Endothelial cell of umbilical vein (primary cell): ENCODE measurements at regions not wholly inside any gene's neighbourhood (a gene's known extent, or its start where the extent isn't known, plus 50 kb on each side); places are given as distances from the start of the nearest gene placed in this dataset.

Experiments
- BruUV-seq: library from RNA; stranded (reverse); fragments of 400-500 nt; replicated peaks from 2 replicates; lab custom pipeline; 2021; lab: Mats Ljungman, UMichigan
- CTCF ChIA-PET: fragments of 300-600, 350-600 bp; sonication (Branson Sonifier 250); formaldehyde crosslinking; loops from one replicate; lab custom pipeline; 2021; ENCODE audit warnings: antibody characterized with exemption, inconsistent platforms; lab: Charles Lee
- POLR2A ChIA-PET: fragments of 300-600, 350-600 bp; sonication (Branson Sonifier 250); formaldehyde crosslinking; loops from one replicate; lab custom pipeline; 2021; ENCODE audit warnings: antibody characterized with exemption, inconsistent platforms; lab: Charles Lee
- DNase-seq: peaks from one replicate; pipeline ENCODE4 v3.0.0-alpha.2; 2011; ENCODE audit warnings: low read depth, low spot score
- FAIRE-seq: peaks from 2 replicates; lab custom pipeline; 2011; peaks lifted over from hg19 to GRCh38; lab: Jason Lieb, UNC
- H2AFZ ChIP-seq: 2 replicates; pipeline ENCODE4 v1.6.0; 2012; ENCODE audit warnings: low read depth, low read length, control low read depth, inconsistent platforms
- H3K27ac ChIP-seq: 2 replicates; pipeline ENCODE4 v1.5.1; 2011; ENCODE audit warnings: low read depth, mild to moderate bottlenecking, control low read depth, low read length, moderate library complexity; ENCODE audit not compliant: insufficient read depth
- H3K27me3 ChIP-seq, 2 experiments: 2 replicates each; pipeline versions ENCODE4 v1.6.0 to v1.6.1; 2011; ENCODE audit warnings: low read length in 2 of 2, mixed read lengths in 1 of 2; ENCODE audit not compliant: control insufficient read depth in 2 of 2, insufficient read depth in 2 of 2
- H3K36me3 ChIP-seq, 2 experiments: 2 replicates in 1 of 2; 3 replicates in 1 of 2; pipeline ENCODE4 v1.5.1; 2011; ENCODE audit warnings: low read length in 2 of 2, mild to moderate bottlenecking in 1 of 2, moderate library complexity in 1 of 2; ENCODE audit not compliant: control insufficient read depth in 2 of 2, insufficient read depth in 2 of 2; ENCODE audit errors: extremely low read depth in 1 of 2
- H3K4me1 ChIP-seq: 3 replicates; pipeline ENCODE4 v1.5.1; 2011; ENCODE audit warnings: mild to moderate bottlenecking, low read length; ENCODE audit not compliant: control insufficient read depth, insufficient read depth; ENCODE audit errors: extremely low read depth
- H3K4me2 ChIP-seq: 2 replicates; pipeline ENCODE4 v1.6.1; 2011; ENCODE audit warnings: low read length, control low read depth, mixed read lengths; ENCODE audit not compliant: insufficient read depth
- H3K4me3 ChIP-seq, 3 experiments: fragments of 200-600 bp in 1 of 3; sonication (generic), shearing (Covaris generic) in 1 of 3; replicated peaks in 1 of 3; 2 replicates each; pipeline ENCODE4 v1.5.1; 2011 to 2016; ENCODE audit warnings: control low read depth in 3 of 3, low read length in 3 of 3, mild to moderate bottlenecking in 2 of 3, inconsistent platforms in 1 of 3, low read depth in 1 of 3, moderate library complexity in 1 of 3; ENCODE audit not compliant: insufficient read depth in 1 of 3
- H3K79me2 ChIP-seq: 2 replicates; pipeline ENCODE4 v1.6.0; 2012; ENCODE audit warnings: low read length, inconsistent platforms; ENCODE audit not compliant: control insufficient read depth, insufficient read depth
- H3K9ac ChIP-seq: replicated peaks from 2 replicates; pipeline ENCODE3; 2011; ENCODE audit warnings: low read length, control low read depth; ENCODE audit not compliant: insufficient read depth; ENCODE audit errors: extremely low read depth
- H3K9me1 ChIP-seq: replicated peaks from 3 replicates; pipeline ENCODE4 v1.6.0; 2011; ENCODE audit warnings: mild to moderate bottlenecking, low read length; ENCODE audit not compliant: control insufficient read depth, insufficient read depth; ENCODE audit errors: extremely low read depth
- H3K9me3 ChIP-seq: replicated peaks from 2 replicates; pipeline ENCODE4 v1.5.1; 2012; ENCODE audit warnings: low read length, inconsistent platforms; ENCODE audit not compliant: control insufficient read depth, insufficient read depth
- H4K20me1 ChIP-seq: replicated peaks from 2 replicates; pipeline ENCODE3; 2011; ENCODE audit warnings: mild to moderate bottlenecking, low read length; ENCODE audit not compliant: control insufficient read depth, insufficient read depth; ENCODE audit errors: extremely low read depth
- EZH2 ChIP-seq: IDR thresholded peaks from 2 replicates; pipeline ENCODE4 v1.6.1; 2012; ENCODE audit warnings: borderline replicate concordance, low read depth, mild to moderate bottlenecking, moderate library complexity, low read length, inconsistent platforms; ENCODE audit not compliant: severe bottlenecking
- FOS ChIP-seq: IDR thresholded peaks from 2 replicates; pipeline ENCODE4 v1.6.1; 2011; ENCODE audit warnings: mild to moderate bottlenecking, low read length, moderate library complexity, borderline replicate concordance; ENCODE audit not compliant: insufficient read depth
- JUN ChIP-seq: IDR thresholded peaks from 2 replicates; pipeline ENCODE4 v1.6.1; 2011; ENCODE audit warnings: borderline replicate concordance, low read depth; ENCODE audit not compliant: insufficient read length, insufficient read depth
- MYC ChIP-seq: IDR thresholded peaks from one replicate; pipeline ENCODE4 v1.6.1; 2011; ENCODE audit warnings: mild to moderate bottlenecking, low read depth, low read length
- POLR2AphosphoS5 ChIP-seq: IDR thresholded peaks from 2 replicates; pipeline ENCODE4 v1.6.1; 2012; ENCODE audit warnings: low read depth, mild to moderate bottlenecking, control low read depth, low read length, moderate library complexity; ENCODE audit not compliant: insufficient read depth
- dilution Hi-C: fragments of 300-500 bp; cut with MboI; formaldehyde crosslinking; loops from one replicate; pipeline ENCODE4 v1.15.0; 2019; ENCODE audit warnings: low sequenced_read_pairs; ENCODE audit not compliant: extremely low pct_ligation_motif_present
- intact Hi-C: fragments of 100-400 bp; cut with micrococcal nuclease; formaldehyde crosslinking; loops from one replicate; pipeline ENCODE4 v1.10.0; 2022
- TF ChIP-seq, protein P1 (sequence below), 2 donors: IDR thresholded peaks; 1 replicate in 1 of 2; 2 replicates in 1 of 2; pipeline ENCODE4 v1.5.1; 2011; ENCODE audit warnings: low read length in 2 of 2, mild to moderate bottlenecking in 2 of 2, moderate library complexity in 2 of 2, control low read depth in 1 of 2, inconsistent platforms in 1 of 2, low read depth in 1 of 2; ENCODE audit not compliant: insufficient read depth in 1 of 2; ENCODE audit errors: extremely low read depth in 1 of 2
- TF ChIP-seq, protein P2 (sequence below): IDR thresholded peaks from 2 replicates; pipeline ENCODE4 v1.6.1; 2011; ENCODE audit not compliant: insufficient read depth, insufficient read length

GRCh38 chr1:36669262-36669661, 186.5 kb upstream of the CSF3R start:
- Histone ChIP-seq H3K27ac (no peak overlapping the region), H3K27me3 (no peaks in the 10 kb centered on the region), H3K4me3 (no peak overlapping the region), H3K4me2 (no peak overlapping the region), H3K4me1 (no peaks in the 10 kb centered on the region), H3K36me3 (no peaks in the 10 kb centered on the region), H3K9me1 (no peaks in the 10 kb centered on the region), H4K20me1 (no peaks in the 10 kb centered on the region), H2AFZ (no peak overlapping the region), H3K9me3 (no peaks in the 10 kb centered on the region), H3K79me2 (no peaks in the 10 kb centered on the region), H3K9ac (no peak overlapping the region)
- ChIA-PET POLR2A (no interaction called here), CTCF (interaction anchor here (1.1 kb wide), 1 partner anchor 20 kb away, joined by 3 read pairs; no protein-coding TSS in a partner anchor)
- TF ChIP-seq FOS: no peak
- TF ChIP-seq JUN: no peak
- TF ChIP-seq EZH2: no peak
- TF ChIP-seq, protein P1, sequence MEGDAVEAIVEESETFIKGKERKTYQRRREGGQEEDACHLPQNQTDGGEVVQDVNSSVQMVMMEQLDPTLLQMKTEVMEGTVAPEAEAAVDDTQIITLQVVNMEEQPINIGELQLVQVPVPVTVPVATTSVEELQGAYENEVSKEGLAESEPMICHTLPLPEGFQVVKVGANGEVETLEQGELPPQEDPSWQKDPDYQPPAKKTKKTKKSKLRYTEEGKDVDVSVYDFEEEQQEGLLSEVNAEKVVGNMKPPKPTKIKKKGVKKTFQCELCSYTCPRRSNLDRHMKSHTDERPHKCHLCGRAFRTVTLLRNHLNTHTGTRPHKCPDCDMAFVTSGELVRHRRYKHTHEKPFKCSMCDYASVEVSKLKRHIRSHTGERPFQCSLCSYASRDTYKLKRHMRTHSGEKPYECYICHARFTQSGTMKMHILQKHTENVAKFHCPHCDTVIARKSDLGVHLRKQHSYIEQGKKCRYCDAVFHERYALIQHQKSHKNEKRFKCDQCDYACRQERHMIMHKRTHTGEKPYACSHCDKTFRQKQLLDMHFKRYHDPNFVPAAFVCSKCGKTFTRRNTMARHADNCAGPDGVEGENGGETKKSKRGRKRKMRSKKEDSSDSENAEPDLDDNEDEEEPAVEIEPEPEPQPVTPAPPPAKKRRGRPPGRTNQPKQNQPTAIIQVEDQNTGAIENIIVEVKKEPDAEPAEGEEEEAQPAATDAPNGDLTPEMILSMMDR (IDR thresholded peaks at IDR 0.05; ENCODE audit: extremely low read depth in 1 of 2, insufficient read depth in 1 of 2, low read depth in 1 of 2, low read length in 2 of 2): no peak
- TF ChIP-seq, protein P2, sequence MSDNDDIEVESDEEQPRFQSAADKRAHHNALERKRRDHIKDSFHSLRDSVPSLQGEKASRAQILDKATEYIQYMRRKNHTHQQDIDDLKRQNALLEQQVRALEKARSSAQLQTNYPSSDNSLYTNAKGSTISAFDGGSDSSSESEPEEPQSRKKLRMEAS: no peak
- no peak for TF ChIP-seq POLR2AphosphoS5
- no peak for TF ChIP-seq MYC
- no TSS peak for BruUV-seq
- intact Hi-C loops (no loop called here), dilution Hi-C loops (no loop called here)
- FAIRE-seq (no peak), DNase-seq (no peak)
